ENCODE measurements at regions not wholly inside any gene's neighbourhood (a gene's known extent, or its start where the extent isn't known, plus 50 kb on each side); places are given as distances from the start of the nearest gene placed in this dataset.

DNA sequence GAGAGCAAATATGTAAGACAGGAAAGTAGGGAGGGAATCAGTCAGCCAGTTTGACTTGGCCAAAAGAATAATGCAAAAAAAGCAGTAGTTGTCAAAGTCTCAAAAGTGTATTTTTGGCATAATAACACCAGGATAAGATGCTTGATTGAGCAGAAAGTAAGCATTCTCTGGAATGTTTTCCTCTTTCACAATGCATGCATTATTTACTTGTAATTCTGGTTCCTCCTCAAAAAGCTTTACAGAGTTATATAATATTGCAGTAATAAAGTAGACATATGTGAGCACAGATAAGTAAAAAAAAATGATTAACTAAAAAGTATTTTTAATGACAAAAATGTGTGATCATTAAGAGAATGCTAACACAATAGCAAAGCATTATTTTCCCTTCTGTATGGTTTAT is 285.9 kb upstream of the BCHE start:
- FAIRE-seq (no peak), DNase-seq (ENCODE audit: insufficient read length, low spot score) (no peak)
- no peak for TF ChIP-seq POLR2A (IDR thresholded peaks at IDR 0.05; ENCODE audit: low read depth, low read length)
- TF ChIP-seq PAX5 (IDR thresholded peaks at IDR 0.05; ENCODE audit: insufficient read depth, low read length, severe bottlenecking) = no peak
- TF ChIP-seq POU2F2 (IDR thresholded peaks at IDR 0.05; ENCODE audit: low read depth, low read length) = no peak
- TF ChIP-seq SPI1 (IDR thresholded peaks at IDR 0.05; ENCODE audit: low read depth, low read length) = no peak
- TF ChIP-seq POLR2AphosphoS5 (IDR thresholded peaks at IDR 0.05; ENCODE audit: low read depth, low read length) = no peak
- TF ChIP-seq TAF1 (IDR thresholded peaks at IDR 0.05; ENCODE audit: low read depth, low read length) = no peak

DNA sequence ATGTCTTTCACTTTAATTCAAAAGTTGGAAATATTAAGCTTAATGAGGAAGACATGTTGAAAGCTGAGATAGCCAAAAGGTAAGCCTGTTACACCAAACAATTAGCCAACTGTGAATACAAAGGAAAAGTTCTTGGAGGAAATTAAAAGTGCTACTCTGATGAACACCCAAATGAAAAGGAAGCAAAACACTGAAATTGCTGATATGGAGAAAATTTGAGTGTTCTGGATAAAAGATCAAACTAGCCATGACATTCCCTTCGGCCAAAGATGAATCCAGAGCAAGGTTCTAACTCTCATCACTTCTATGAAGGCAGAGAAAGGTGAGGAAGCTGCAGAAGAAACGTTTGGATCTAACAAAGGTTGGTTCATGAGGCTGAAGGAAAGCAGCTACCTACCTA is 280.8 kb upstream of the BCHE start:
- FAIRE-seq = no peak
- TF ChIP-seq POU2F2 (IDR thresholded peaks at IDR 0.05; ENCODE audit: low read depth, low read length) = no peak
- no peak for TF ChIP-seq POLR2AphosphoS5 (IDR thresholded peaks at IDR 0.05; ENCODE audit: low read depth, low read length)
- no peak for TF ChIP-seq SPI1 (IDR thresholded peaks at IDR 0.05; ENCODE audit: low read depth, low read length)
- TF ChIP-seq PAX5 (IDR thresholded peaks at IDR 0.05; ENCODE audit: insufficient read depth, low read length, severe bottlenecking) = no peak
- no peak for TF ChIP-seq POLR2A (IDR thresholded peaks at IDR 0.05; ENCODE audit: low read depth, low read length)
- TF ChIP-seq TAF1 (IDR thresholded peaks at IDR 0.05; ENCODE audit: low read depth, low read length) = no peak
- DNase-seq (ENCODE audit: insufficient read length, low spot score) = no peak

GRCh38 chr3:166114448-166114847 is 277.2 kb upstream of the BCHE start:
- DNase-seq (ENCODE audit: insufficient read length, low spot score) (no peak), FAIRE-seq (no peak)
- no peak for TF ChIP-seq TAF1 (IDR thresholded peaks at IDR 0.05; ENCODE audit: low read depth, low read length)
- no peak for TF ChIP-seq SPI1 (IDR thresholded peaks at IDR 0.05; ENCODE audit: low read depth, low read length)
- no peak for TF ChIP-seq POLR2AphosphoS5 (IDR thresholded peaks at IDR 0.05; ENCODE audit: low read depth, low read length)
- no peak for TF ChIP-seq POU2F2 (IDR thresholded peaks at IDR 0.05; ENCODE audit: low read depth, low read length)
- TF ChIP-seq PAX5 (IDR thresholded peaks at IDR 0.05; ENCODE audit: insufficient read depth, low read length, severe bottlenecking) = no peak
- TF ChIP-seq POLR2A (IDR thresholded peaks at IDR 0.05; ENCODE audit: low read depth, low read length) = no peak

- TF ChIP-seq POLR2AphosphoS5 (IDR thresholded peaks at IDR 0.05; ENCODE audit: low read depth, low read length) (no peak), POU2F2 (IDR thresholded peaks at IDR 0.05; ENCODE audit: low read depth, low read length) (no peak), POLR2A (IDR thresholded peaks at IDR 0.05; ENCODE audit: low read depth, low read length) (no peak), TAF1 (IDR thresholded peaks at IDR 0.05; ENCODE audit: low read depth, low read length) (no peak), SPI1 (IDR thresholded peaks at IDR 0.05; ENCODE audit: low read depth, low read length) (no peak), PAX5 (IDR thresholded peaks at IDR 0.05; ENCODE audit: insufficient read depth, low read length, severe bottlenecking) (no peak)
- DNase-seq (ENCODE audit: insufficient read length, low spot score) (no peak), FAIRE-seq (no peak)
Observed at GRCh38 chr3:166111562-166111961, 274.3 kb upstream of the BCHE start.

- TF ChIP-seq SPI1 (IDR thresholded peaks at IDR 0.05; ENCODE audit: low read depth, low read length) = no peak
- no peak for TF ChIP-seq POLR2AphosphoS5 (IDR thresholded peaks at IDR 0.05; ENCODE audit: low read depth, low read length)
- TF ChIP-seq PAX5 (IDR thresholded peaks at IDR 0.05; ENCODE audit: insufficient read depth, low read length, severe bottlenecking) = no peak
- no peak for TF ChIP-seq POLR2A (IDR thresholded peaks at IDR 0.05; ENCODE audit: low read depth, low read length)
- TF ChIP-seq TAF1 (IDR thresholded peaks at IDR 0.05; ENCODE audit: low read depth, low read length) = no peak
- no peak for TF ChIP-seq POU2F2 (IDR thresholded peaks at IDR 0.05; ENCODE audit: low read depth, low read length)
- FAIRE-seq = no peak
Observed at GRCh38 chr3:166110102-166110501, 272.9 kb upstream of the BCHE start.

DNA sequence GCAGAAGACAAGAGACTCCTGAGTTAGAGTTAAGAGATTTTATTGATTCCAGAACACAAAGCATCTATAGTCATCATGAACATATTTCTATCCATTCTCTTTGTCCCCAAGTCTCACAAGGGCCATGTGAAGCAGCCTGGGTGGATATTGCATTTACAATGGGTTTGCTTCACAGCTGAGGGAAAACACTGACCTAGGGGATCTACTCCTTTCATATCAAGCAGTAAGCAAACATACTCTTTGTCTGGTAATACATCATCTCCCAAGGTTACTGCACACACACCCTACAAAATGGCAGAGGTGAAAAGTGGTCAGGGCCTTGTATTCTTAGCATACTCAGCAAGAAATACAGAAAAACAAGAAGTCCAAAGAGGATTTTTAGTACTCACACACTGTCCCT is 267.7 kb upstream of the BCHE start:
- no peak for TF ChIP-seq SPI1 (IDR thresholded peaks at IDR 0.05; ENCODE audit: low read depth, low read length)
- FAIRE-seq (no peak), DNase-seq (ENCODE audit: insufficient read length, low spot score) (no peak)

More at GRCh38 chr3:166110102-166110501, 272.9 kb upstream of the BCHE start:
- DNase-seq (ENCODE audit: insufficient read length, low spot score) = no peak

- TF ChIP-seq PAX5 (IDR thresholded peaks at IDR 0.05; ENCODE audit: insufficient read depth, low read length, severe bottlenecking) = no peak
- TF ChIP-seq POLR2A (IDR thresholded peaks at IDR 0.05; ENCODE audit: low read depth, low read length) = no peak
- TF ChIP-seq SPI1 (IDR thresholded peaks at IDR 0.05; ENCODE audit: low read depth, low read length) = no peak
- no peak for TF ChIP-seq POU2F2 (IDR thresholded peaks at IDR 0.05; ENCODE audit: low read depth, low read length)
- no peak for FAIRE-seq
- DNase-seq (ENCODE audit: insufficient read length, low spot score) = no peak
Observed at GRCh38 chr3:166100730-166101129, 263.5 kb upstream of the BCHE start.

- TF ChIP-seq TAF1 (IDR thresholded peaks at IDR 0.05; ENCODE audit: low read depth, low read length) (no peak), PAX5 (IDR thresholded peaks at IDR 0.05; ENCODE audit: insufficient read depth, low read length, severe bottlenecking) (no peak), POU2F2 (IDR thresholded peaks at IDR 0.05; ENCODE audit: low read depth, low read length) (no peak), SPI1 (IDR thresholded peaks at IDR 0.05; ENCODE audit: low read depth, low read length) (no peak), POLR2A (IDR thresholded peaks at IDR 0.05; ENCODE audit: low read depth, low read length) (no peak), POLR2AphosphoS5 (IDR thresholded peaks at IDR 0.05; ENCODE audit: low read depth, low read length) (no peak)
Observed at GRCh38 chr3:166089575-166089974, 252.4 kb upstream of the BCHE start.

DNA sequence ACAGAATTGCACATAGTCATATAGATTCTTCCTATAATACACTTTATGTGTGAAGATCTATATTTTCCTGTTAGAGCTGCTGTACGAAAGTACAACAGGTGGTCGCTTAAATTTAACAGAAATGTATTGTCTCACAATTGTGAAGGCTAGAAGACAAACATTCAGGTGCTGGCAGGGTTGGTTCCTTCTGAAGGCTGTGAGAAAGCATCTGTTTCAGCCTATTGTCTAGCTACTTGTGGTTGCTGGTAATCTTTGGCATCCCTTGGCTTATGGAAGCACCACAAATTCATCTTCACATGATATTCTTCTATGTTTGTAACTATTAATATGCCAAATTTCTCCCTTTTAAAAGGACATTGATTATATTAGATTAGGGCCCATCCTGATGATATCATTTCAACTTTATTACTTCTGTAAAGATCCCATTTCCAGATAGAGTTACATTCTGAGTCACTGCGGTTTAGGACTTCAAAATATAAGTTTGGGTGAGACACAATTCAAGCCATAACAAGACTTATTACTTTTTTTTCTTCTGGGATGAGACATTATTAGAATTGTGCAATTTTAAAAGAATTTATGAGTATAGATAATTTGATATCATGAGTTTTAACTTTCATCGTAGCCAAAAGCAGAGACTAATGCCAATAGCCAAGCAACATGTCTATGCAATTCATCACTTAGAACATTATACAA is 248.1 kb upstream of the BCHE start:
- FAIRE-seq = no peak
- DNase-seq (ENCODE audit: insufficient read length, low spot score) = no peak
- TF ChIP-seq PAX5 (IDR thresholded peaks at IDR 0.05; ENCODE audit: insufficient read depth, low read length, severe bottlenecking) (no peak), POLR2AphosphoS5 (IDR thresholded peaks at IDR 0.05; ENCODE audit: low read depth, low read length) (no peak), POLR2A (IDR thresholded peaks at IDR 0.05; ENCODE audit: low read depth, low read length) (no peak), SPI1 (IDR thresholded peaks at IDR 0.05; ENCODE audit: low read depth, low read length) (no peak), POU2F2 (IDR thresholded peaks at IDR 0.05; ENCODE audit: low read depth, low read length) (no peak), TAF1 (IDR thresholded peaks at IDR 0.05; ENCODE audit: low read depth, low read length) (no peak)

More at GRCh38 chr3:166089575-166089974, 252.4 kb upstream of the BCHE start:
- FAIRE-seq (no peak), DNase-seq (ENCODE audit: insufficient read length, low spot score) (no peak)

- FAIRE-seq (no peak), DNase-seq (ENCODE audit: insufficient read length, low spot score) (no peak)
- TF ChIP-seq PAX5 (IDR thresholded peaks at IDR 0.05; ENCODE audit: insufficient read depth, low read length, severe bottlenecking) (no peak), TAF1 (IDR thresholded peaks at IDR 0.05; ENCODE audit: low read depth, low read length) (no peak), SPI1 (IDR thresholded peaks at IDR 0.05; ENCODE audit: low read depth, low read length) (no peak), POU2F2 (IDR thresholded peaks at IDR 0.05; ENCODE audit: low read depth, low read length) (no peak), POLR2A (IDR thresholded peaks at IDR 0.05; ENCODE audit: low read depth, low read length) (no peak), POLR2AphosphoS5 (IDR thresholded peaks at IDR 0.05; ENCODE audit: low read depth, low read length) (no peak)
Observed at GRCh38 chr3:166080096-166080495, 242.9 kb upstream of the BCHE start.
